HUES48 (cell line): ENCODE measurements at regions not wholly inside any gene's neighbourhood (a gene's known extent, or its start where the extent isn't known, plus 50 kb on each side); places are given as distances from the start of the nearest gene placed in this dataset.

Experiments
- H3K27ac ChIP-seq: one replicate; pipeline ENCODE4 v1.7.0; 2013; ENCODE audit warnings: low read depth, low read length, inconsistent platforms
- H3K27me3 ChIP-seq: 2 replicates; pipeline ENCODE4 v1.6.1; 2013; ENCODE audit warnings: mild to moderate bottlenecking, low read length; ENCODE audit not compliant: control insufficient read depth, insufficient read depth
- H3K36me3 ChIP-seq: 2 replicates; pipeline ENCODE4 v1.6.1; 2013; ENCODE audit warnings: low read length; ENCODE audit not compliant: control insufficient read depth, insufficient read depth
- H3K4me1 ChIP-seq: 2 replicates; pipeline ENCODE4 v1.6.1; 2013; ENCODE audit warnings: mild to moderate bottlenecking, low read length; ENCODE audit not compliant: control insufficient read depth, insufficient read depth
- H3K4me3 ChIP-seq: 2 replicates; pipeline ENCODE4 v1.5.1; 2013; ENCODE audit warnings: mild to moderate bottlenecking, low read depth, low read length
- H3K9ac ChIP-seq: 2 replicates; pipeline ENCODE4 v1.6.1; 2013; ENCODE audit warnings: mild to moderate bottlenecking, low read depth, low read length, moderate library complexity
- H3K9me3 ChIP-seq: 2 replicates; pipeline ENCODE4 v1.6.1; 2013; ENCODE audit warnings: low read length; ENCODE audit not compliant: control insufficient read depth, insufficient read depth

DNA sequence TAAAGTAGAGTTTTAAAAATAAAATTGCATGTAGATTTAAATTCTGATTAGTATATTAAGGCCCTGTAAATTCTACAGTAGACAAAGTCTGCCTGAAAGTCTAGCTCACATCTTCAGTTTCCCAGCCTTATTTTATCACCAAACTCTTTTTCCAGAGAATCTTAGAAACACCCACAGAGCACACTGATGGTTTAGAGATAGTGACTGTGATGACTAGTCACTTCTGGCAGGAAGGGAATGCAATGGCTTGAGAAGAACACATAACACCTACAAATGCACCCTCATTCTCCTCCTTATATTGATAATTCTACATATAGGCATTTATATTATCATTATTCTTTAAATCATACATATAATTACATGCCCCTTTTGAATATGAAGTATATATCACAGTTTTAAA is 232.9 kb downstream of the ARAP2 start:
- Histone ChIP-seq H3K36me3 (no peaks in the 10 kb centered on the region), H3K4me1 (no peaks in the 10 kb centered on the region), H3K27ac (no peak overlapping the region), H3K27me3 (no peaks in the 10 kb centered on the region), H3K9me3 (no peaks in the 10 kb centered on the region), H3K9ac (no peak overlapping the region), H3K4me3 (no peak overlapping the region)

DNA sequence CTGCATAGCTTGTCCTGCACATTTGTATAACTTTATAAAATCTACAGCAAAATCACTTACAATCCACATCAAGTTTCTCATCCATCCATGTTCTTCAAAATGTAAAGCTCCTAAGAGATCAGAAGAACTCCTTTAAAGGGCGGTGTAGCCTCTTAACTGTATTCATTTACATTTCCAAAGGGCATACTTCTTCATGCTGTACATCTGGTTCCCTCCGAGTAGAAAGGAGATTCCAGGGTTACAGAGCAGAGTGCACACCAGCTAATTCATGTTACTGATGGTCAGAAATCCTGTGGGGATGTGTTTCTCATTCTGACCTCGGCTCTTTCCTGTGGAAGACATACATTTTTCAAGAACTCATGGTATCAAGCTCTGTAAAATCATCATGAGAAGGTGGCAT is 231.8 kb downstream of the ARAP2 start:
- Histone ChIP-seq H3K9ac (no peak overlapping the region), H3K4me3 (no peak overlapping the region), H3K4me1 (no peaks in the 10 kb centered on the region), H3K27me3 (no peaks in the 10 kb centered on the region), H3K9me3 (no peaks in the 10 kb centered on the region), H3K27ac (no peak overlapping the region), H3K36me3 (no peaks in the 10 kb centered on the region)

DNA sequence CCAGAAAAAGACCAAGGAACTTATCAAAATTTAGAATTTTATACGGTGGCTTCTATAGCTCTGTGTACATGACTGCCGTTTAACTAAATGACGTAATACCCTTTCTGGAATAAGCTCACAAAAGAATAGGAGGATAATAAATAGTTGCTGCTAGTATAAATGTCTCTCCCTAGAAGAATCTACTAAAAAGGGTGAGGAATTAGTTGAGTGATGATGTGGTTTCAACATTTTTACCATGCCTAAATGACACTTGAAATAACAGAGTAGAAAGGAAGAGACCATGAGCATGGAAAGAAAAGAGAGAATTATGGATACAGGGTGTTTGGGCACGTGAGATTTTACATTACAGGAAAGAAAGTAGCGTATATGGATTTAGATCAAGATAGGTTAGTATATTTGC is 231.1 kb downstream of the ARAP2 start:
- no peak overlapping the region for H3K9ac ChIP-seq
- no peak overlapping the region for H3K4me3 ChIP-seq
- H3K9me3 ChIP-seq, result no peaks in the 10 kb centered on the region
- H3K36me3 ChIP-seq, result no peaks in the 10 kb centered on the region
- no peak overlapping the region for H3K27ac ChIP-seq
- H3K27me3 ChIP-seq, result no peaks in the 10 kb centered on the region
- no peaks in the 10 kb centered on the region for H3K4me1 ChIP-seq
